ENCODE measurements at regions not wholly inside any gene's neighbourhood (a gene's known extent, or its start where the extent isn't known, plus 50 kb on each side); places are given as distances from the start of the nearest gene placed in this dataset.

DNA sequence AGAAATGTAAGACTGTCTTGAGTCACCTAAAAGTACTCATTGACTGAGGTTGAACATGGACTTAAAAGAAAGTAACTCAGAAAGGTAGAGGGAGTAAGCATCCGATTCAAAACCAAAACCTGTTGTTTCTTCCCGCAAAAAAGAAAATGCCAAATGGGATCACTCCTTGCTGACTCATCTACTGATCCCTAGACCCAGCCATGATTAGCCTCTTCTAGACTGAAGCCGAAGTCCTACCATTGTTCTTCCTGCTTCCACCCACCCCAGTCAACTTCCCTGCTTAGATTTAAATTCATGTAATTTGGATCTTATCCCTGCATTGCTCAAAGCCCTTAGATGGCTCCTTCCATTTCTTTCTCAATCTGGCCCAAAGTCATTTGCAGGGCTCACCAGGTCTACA is 760.5 kb upstream of the SOX9 start:
- TF ChIP-seq, protein P1, sequence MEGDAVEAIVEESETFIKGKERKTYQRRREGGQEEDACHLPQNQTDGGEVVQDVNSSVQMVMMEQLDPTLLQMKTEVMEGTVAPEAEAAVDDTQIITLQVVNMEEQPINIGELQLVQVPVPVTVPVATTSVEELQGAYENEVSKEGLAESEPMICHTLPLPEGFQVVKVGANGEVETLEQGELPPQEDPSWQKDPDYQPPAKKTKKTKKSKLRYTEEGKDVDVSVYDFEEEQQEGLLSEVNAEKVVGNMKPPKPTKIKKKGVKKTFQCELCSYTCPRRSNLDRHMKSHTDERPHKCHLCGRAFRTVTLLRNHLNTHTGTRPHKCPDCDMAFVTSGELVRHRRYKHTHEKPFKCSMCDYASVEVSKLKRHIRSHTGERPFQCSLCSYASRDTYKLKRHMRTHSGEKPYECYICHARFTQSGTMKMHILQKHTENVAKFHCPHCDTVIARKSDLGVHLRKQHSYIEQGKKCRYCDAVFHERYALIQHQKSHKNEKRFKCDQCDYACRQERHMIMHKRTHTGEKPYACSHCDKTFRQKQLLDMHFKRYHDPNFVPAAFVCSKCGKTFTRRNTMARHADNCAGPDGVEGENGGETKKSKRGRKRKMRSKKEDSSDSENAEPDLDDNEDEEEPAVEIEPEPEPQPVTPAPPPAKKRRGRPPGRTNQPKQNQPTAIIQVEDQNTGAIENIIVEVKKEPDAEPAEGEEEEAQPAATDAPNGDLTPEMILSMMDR (IDR thresholded peaks at IDR 0.05; ENCODE audit: insufficient read depth, low read length), result no peak
- TF ChIP-seq, protein P2, sequence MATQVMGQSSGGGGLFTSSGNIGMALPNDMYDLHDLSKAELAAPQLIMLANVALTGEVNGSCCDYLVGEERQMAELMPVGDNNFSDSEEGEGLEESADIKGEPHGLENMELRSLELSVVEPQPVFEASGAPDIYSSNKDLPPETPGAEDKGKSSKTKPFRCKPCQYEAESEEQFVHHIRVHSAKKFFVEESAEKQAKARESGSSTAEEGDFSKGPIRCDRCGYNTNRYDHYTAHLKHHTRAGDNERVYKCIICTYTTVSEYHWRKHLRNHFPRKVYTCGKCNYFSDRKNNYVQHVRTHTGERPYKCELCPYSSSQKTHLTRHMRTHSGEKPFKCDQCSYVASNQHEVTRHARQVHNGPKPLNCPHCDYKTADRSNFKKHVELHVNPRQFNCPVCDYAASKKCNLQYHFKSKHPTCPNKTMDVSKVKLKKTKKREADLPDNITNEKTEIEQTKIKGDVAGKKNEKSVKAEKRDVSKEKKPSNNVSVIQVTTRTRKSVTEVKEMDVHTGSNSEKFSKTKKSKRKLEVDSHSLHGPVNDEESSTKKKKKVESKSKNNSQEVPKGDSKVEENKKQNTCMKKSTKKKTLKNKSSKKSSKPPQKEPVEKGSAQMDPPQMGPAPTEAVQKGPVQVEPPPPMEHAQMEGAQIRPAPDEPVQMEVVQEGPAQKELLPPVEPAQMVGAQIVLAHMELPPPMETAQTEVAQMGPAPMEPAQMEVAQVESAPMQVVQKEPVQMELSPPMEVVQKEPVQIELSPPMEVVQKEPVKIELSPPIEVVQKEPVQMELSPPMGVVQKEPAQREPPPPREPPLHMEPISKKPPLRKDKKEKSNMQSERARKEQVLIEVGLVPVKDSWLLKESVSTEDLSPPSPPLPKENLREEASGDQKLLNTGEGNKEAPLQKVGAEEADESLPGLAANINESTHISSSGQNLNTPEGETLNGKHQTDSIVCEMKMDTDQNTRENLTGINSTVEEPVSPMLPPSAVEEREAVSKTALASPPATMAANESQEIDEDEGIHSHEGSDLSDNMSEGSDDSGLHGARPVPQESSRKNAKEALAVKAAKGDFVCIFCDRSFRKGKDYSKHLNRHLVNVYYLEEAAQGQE (IDR thresholded peaks at IDR 0.05; ENCODE audit: insufficient replicate concordance, low read depth), result no peak
- no peak for TF ChIP-seq GABPA (IDR thresholded peaks at IDR 0.05; ENCODE audit: low read depth)
- no peak for TF ChIP-seq POLR2AphosphoS5 (IDR thresholded peaks at IDR 0.05; ENCODE audit: low read depth)
- TF ChIP-seq SPI1 (IDR thresholded peaks at IDR 0.05; ENCODE audit: borderline replicate concordance, low read depth), result no peak

All from HL-60 (cell line).